EL (cell line): ENCODE measurements at regions not wholly inside any gene's neighbourhood (a gene's known extent, or its start where the extent isn't known, plus 50 kb on each side); places are given as distances from the start of the nearest gene placed in this dataset.
A peak's percentile ranks its signal among the peaks of the same experiment; 100 is the strongest.

Experiments used
- DNase-seq: peaks from one replicate; pipeline ENCODE4 v3.0.0-alpha.2; 2016

DNA sequence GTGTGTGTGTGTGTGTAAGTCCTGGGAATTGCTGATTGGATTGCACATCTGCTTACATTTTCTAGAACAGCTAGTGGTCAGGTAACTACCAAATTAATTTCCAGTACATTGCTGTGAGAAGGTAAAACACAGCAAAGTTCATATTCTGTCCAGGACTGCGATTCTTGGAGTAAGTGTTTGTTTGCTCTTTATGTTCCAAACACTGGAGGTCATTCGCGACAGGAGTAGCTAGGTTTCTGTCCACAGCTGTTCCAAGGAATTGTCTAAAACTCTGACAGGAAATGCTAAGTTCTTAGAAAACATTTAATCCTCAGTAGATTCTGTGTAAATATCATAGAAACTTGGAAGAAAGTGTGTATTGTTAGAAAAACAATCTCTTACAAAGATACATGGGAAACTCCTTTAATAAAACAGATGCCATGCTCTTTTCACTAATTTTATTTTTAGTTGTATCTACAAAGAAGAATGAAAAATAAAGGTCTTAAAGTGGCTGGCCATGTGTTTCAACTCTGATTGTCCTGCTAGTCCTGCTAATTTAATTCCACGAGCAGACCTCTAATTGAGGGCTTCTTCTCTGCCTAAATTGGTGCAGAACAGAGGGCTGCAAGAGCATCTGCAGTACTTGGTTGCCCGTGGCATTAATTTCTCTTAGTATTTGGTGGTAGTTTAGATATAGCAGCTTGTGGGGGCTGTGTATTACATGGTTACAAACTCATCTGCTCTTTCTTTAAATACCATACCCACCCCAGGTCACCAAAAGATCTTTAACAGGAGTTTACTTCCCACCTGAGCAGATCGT lies 464.5 kb downstream of the RASEF start:
- no peak for DNase-seq

GRCh38 chr9:82599336-82599949 lies 463.5 kb downstream of the RASEF start:
- no peak for DNase-seq

DNA sequence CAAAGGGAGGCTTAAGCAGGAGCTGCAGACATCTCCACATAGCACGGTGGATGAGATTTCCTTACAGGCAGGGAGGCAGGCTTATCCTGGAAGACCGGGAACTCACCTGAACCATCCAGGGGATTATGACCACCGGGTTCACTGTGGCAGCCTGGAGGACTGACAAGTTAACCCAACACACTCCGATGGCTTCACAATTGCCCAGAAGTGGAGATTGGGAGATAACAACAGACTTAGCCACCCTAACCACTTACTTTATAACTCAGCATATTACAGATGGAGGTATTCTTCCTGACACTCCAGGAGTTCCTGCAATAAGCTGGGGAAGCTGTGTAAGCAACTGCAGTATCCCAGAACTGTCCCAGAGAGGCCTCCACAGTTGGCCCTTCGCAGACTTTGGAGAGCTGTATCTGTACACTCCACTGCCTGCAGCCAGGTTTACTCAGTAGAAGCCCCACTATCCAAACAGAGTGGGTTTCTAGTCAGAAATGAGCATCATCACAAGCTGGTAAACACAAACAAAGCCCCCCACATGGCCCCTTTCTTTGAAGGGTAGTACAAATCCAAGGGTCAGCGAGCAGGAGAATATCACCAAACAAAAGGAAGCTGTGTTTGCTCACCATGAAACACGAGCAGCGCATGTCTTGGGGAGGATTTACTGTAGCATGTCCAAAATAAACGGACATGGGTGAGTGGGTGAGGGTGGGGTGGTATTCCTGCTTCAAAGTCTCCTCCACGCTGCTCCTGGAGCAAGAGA lies 462.2 kb downstream of the RASEF start:
- DNase-seq, result no peak

DNA sequence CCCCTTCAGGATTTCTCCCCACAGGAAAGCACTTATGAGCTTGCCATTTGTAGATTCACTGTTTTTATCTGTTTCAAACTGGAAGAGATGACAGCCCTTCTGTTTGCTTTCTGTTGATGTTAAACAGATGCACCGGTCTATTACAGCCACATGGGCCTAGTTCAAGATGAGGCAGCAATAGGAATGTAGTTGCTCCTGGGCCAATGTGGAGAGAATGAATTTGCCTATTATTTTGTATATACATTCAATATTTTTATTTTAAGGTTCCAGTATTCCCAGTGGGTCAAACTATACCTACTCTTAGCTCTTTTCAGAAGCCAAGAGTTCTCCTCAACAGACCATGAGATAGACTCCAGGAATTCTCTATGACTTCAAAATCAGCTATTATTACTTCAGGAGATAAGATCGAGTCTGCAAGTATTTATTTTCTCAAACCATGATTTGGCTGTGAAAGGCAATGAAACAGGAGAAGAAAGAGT lies 461.6 kb downstream of the RASEF start:
- no peak for DNase-seq

DNA sequence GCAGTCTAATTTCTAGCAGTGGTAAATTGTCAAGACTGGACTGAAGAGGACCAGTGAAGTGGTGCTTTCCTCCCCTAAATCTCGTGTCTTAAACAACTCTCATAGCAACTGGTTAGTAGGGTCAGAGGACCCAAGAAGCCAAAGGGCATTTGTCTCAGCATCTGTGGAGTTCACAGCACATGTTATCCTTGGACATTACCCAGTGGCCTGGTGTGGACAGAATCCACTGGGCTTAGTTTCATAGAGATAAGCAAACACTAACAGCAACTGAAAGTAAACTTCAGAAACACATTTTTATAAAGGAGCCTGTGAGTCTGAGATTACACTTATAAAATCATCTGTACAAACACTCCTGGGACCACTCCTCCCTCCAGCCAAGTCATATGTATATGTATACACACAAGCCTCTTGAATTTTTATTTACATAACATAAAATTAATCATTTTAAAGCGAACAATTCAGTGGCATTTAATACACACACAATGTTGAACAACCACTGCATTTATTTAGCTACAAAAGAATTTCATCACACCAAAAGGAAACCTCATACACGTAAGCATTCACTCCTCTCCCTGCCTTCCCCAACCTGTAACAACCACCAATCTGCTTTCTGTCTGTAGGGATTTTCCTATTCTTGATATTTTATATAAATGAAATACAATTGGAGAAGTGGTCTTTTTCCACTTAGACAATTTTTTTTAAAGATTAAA lies 457.8 kb downstream of the RASEF start:
- DNase-seq, result no peak

- no peak for DNase-seq
These were observed 457.3 kb downstream of the RASEF start for GRCh38 chr9:82605657-82606031.

DNA sequence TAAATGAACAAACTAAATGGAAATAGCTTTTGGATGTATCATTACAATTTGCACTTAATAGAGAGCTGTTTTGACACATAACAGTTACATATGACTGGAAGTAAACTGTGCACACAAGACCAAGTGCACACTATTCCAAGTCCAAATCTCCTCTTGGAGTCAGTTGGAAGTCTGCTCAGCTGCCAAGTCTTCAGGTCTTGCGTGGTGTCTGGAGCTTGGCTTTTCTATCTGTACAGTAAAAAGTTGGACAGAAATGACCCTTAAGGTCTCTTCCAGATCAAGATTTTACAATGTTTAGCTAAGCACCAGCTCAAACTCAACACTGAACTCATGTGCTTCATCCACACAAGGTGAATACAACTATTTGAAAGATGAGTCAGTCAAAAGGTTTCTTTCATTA lies 456.9 kb downstream of the RASEF start:
- DNase-seq, result no peak

- peak; percentile 64 for DNase-seq
These were observed 456.2 kb downstream of the RASEF start for GRCh38 chr9:82606492-82607382.

DNA sequence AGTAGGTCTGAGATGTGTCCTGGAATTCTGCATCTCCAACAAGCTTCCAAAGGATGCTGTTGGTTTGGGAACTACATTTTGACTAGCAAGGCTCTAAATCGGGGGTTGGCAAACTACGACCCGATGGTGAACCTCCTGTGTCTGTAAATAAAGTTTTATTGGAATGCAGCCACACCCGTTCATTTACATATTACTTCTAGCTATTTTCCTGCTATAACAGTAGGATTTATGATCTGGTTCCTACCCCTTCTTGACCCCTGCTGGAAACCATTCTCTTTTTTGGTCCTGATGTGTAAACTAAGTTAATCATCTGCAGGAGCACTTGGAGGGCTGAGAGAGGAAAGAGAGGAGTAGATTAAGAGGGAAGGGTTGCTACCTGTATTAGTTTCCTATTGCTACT lies 454.5 kb downstream of the RASEF start:
- no peak for DNase-seq

GRCh38 chr9:82612942-82613341 lies 450.0 kb downstream of the RASEF start:
- no peak for DNase-seq

- no peak for DNase-seq
These were observed 449.4 kb downstream of the RASEF start for GRCh38 chr9:82613498-82613897.

DNA sequence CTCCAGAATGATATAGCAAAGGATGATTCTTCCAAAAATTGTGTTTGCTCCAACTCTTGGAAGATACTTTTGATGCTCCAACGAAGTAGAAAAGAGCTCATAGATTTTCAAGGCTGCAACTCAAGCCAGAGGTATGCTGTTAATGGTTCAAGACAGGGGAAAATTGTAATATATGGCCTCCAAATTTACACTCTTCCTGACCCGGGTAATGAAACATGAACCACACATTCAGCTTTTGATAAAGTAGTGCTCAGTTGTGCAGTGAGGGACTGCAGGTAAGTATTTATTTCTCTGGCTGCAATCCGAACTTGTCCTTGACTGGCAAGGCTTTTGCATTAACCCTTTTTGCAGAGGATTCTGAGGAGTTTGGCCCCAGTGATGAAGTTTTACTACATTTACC lies 446.4 kb downstream of the RASEF start:
- DNase-seq, result no peak

GRCh38 chr9:82621447-82621846 lies 441.5 kb downstream of the RASEF start:
- DNase-seq, result no peak

- DNase-seq, result no peak
These were observed 425.6 kb downstream of the RASEF start for GRCh38 chr9:82637368-82637767.

GRCh38 chr9:82645600-82645999 lies 417.3 kb downstream of the RASEF start:
- peak; percentile 6 for DNase-seq

GRCh38 chr9:82650368-82650767 lies 412.6 kb downstream of the RASEF start:
- DNase-seq, result no peak

DNA sequence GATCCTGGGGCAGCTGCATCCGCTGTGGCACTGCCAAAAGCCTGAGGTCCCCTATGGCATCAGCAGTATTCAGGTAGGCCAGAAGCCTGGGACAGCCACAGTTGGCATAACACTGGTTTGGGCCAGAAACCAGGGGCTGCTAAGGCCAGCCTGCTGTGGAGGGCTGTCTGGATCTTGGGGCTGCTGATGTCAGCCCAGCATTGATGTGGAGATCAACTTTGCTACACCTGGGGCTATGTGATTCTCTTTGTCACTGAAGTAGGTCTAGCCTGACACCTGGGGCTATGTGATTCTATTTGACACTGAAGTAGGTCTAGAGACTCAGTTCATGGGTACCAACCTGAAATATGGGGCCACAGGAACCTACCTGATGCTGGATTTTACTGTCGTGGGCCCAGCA lies 411.5 kb downstream of the RASEF start:
- no peak for DNase-seq

GRCh38 chr9:82665324-82665723 lies 397.6 kb downstream of the RASEF start:
- no peak for DNase-seq

DNA sequence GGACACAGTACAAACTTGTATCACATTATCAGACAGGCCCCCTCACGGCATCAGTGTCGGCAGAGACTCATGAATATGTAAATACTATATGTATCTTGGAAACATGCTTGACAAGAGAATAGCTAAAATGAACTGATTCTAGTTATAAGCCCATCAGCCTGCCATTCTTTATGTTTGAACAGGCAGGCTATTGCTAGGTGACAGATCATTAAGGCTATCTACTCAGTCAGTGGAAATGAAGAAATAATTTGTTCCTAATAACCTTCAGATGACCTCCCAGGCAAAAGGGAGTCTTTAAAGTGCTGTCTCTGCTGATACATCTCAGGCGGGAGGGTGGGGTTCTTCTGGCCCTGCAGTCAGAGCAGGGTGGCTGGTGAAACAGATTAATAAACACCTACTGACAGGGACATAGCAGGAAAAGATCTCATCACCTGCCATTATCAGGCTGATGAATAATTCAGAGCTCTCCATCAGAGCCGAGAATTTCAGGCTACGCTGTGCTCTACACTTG lies 394.2 kb downstream of the RASEF start:
- no peak for DNase-seq

- no peak for DNase-seq
These were observed 392.9 kb downstream of the RASEF start for GRCh38 chr9:82670000-82670399.

DNA sequence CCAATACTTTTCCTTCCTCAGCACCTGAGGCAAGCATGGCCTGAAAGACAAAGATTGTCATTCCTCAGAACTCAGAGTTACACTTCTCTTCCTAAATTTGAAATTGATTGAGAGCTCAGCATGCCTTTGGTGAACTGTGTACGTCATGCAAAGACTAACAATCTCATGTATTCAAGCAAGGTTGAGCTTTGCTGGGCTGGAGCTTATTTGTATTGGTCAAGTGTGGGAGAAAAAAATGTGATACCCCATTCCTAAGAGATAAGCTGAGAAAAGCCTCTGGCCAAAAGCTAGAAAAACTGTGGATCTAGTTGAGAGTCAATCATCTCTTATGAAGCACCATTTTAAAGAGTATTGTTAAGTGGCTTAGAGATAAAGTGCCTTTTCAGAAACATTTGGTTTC lies 392.2 kb downstream of the RASEF start:
- no peak for DNase-seq

DNA sequence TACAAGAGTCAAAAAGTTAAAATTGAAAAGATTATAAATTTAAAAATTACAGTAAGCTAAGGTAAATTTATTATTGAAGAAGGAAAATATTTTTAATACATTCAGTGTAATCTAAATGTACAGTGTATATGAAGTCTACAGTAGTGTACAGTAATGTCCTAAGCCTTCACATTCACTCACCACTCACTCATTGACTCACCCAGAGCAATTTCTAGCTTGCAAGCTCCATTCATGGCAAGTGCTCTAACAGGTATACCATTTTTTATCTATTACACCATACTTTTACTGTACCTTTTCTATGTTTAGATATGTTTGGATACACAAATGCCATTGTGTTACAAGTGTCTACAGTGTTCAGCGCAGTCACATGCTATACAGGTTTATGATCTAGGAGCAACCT lies 389.7 kb downstream of the RASEF start:
- no peak for DNase-seq
